Sigmoid colon (tissue), 4 donors: ENCODE measurements at regions not wholly inside any gene's neighbourhood (a gene's known extent, or its start where the extent isn't known, plus 50 kb on each side); places are given as distances from the start of the nearest gene placed in this dataset.

Experiments
- CTCF ChIP-seq, 4 experiments: fragments of 450-650 bp in 3 of 4; fragments of 200-600 bp in 1 of 4; IDR thresholded peaks; one replicate each; pipeline ENCODE4 v1.5.1; 2016 to 2019; ENCODE audit warnings: antibody characterized with exemption in 4 of 4, mild to moderate bottlenecking in 3 of 4, moderate library complexity in 2 of 4
- POLR2AphosphoS5 ChIP-seq, 4 donors: sonication (generic); formaldehyde crosslinking; IDR thresholded peaks; one replicate each; pipeline ENCODE4 v1.6.1; 2017; ENCODE audit warnings: antibody characterized with exemption in 4 of 4

- no peak for TF ChIP-seq POLR2AphosphoS5 (IDR thresholded peaks at IDR 0.05)
- TF ChIP-seq CTCF (IDR thresholded peaks at IDR 0.05), result no peak
These were observed 310.7 kb upstream of the PREP start for GRCh38 chr6:105713474-105714118.
